GF-D8 (cell line): ENCODE measurements at regions not wholly inside any gene's neighbourhood (a gene's known extent, or its start where the extent isn't known, plus 50 kb on each side); places are given as distances from the start of the nearest gene placed in this dataset.
"Not testable (repeated sequence)": the region's sequence is repeated elsewhere in the genome, so short reads cannot be mapped to it uniquely, and the experiment has no call there.

Experiments used
- DNase-seq: peaks from one replicate; lab custom pipeline; 2025; lab: John Stamatoyannopoulos, UW

DNA sequence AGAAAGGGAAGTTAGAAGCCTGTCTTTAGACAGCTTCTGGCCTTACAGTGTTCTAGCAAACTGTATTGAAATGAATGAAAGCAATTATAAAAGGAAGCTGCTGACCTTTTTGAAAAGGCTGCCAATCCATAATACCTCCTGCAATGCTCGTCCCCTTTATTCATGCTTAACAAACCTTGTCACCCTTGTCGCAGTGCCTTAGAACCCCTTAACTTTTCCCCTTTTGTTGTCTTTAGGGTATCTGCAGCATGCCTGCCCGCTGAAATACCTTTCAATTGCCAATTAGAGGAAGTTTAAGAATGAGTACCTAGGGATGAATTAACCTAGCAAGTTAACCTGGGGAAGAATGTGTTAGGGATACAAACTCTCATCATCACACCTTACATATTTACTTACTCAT lies 731.2 kb downstream of the RERGL start:
- DNase-seq: no peak

DNA sequence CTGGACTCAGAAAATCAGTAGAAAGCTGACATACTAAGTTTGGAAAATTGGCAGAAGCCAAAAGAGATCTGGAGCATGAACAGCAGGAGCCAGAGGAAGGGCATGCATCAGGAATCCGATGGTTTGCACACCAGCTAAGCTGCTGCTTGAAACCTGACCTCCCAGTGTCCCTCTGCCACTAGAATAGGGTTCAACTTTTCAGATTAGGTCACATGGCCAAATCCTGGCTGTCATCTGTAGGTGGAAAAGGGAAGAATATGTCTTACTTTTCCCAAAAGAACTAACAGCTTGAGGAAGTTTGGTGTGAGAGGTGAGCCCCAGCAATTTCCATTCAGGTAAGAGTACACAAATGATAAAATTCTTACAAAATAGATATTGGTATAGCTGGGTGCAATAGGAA lies 732.6 kb downstream of the RERGL start:
- no peak for DNase-seq

DNA sequence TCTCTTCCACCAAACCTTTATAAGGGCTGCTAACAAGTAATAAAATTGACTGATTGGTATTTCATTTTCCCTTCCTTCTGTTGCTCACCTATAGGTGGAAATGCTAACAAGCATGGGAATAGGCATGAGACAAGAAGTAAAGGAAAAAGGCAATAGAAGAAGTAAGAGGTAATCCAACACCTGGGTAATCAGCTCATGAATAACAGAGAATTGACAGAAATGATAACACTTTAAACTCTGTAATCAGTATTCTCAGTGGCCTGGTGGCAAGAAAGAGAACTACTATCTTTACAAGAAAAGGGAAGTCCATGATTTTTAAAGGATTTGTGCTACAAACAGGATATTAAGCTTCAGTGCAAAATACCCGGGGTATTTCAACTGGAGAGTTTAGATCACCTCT lies 737.8 kb downstream of the RERGL start:
- DNase-seq: no peak

DNA sequence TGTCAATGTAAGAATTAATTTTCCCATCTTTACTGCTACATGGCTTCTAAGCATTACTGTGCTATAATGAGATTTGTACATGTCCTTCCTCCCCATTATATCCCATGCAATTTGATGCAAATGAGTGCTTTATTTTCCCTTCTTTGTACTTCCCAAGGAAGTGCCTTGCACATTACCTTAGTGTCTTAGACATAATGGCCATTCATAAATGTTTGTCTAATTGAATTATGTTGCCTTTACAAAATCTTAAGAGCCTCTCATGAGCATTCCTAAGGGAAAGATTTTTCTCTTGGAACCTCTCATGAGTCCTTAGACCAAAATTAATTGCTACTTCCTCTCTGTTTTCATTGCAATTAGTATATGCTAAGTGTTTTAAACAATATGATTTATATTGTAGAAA lies 741.7 kb downstream of the RERGL start:
- no peak for DNase-seq

DNA sequence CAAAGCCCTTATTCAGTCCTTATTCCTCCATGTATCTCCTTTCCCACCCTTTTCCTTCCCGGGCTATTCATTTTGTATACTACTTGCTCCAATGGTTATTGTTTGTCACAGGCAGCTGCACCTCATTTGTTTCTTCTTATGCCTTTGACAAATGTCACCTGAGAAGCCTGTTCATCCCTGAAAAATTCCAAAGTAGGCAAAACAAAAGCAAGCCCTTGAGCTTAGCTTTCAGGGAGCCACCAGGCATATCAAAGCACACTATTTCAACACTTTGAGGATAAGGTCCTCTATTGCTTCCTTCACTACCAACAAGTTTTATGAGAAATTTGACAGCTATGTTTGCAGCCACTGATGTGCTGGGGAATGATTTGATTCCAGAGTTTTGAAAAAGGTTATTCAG lies 738.7 kb upstream of the LMO3 start:
- no peak for DNase-seq

DNA sequence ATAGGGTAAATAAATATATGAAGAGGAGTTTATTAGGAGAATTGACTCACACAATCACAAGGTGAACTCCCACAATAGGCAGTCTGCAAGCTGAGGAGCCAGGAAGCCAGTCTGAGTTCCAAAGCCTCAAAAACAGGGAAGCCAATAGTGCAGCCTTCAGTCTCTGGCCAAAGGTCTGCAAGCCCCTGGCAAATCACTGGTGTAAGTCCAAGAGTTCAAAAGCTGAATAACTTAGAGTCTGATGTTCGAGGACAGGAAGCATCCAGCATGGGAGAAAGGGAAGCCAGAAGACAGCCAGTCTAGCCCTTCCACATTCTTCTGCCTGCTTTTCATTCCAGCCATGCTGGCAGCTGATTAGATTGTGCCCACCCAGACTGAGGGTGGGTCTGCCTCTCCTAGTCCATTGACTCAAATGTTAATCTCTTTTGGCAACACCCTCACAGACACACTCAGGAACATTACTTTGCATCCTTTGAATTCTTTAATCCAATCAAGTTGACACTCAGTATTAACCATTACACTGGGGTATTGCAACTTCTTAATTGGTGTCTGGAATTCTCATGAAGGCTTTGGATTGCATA lies 736.5 kb upstream of the LMO3 start:
- no peak for DNase-seq

DNA sequence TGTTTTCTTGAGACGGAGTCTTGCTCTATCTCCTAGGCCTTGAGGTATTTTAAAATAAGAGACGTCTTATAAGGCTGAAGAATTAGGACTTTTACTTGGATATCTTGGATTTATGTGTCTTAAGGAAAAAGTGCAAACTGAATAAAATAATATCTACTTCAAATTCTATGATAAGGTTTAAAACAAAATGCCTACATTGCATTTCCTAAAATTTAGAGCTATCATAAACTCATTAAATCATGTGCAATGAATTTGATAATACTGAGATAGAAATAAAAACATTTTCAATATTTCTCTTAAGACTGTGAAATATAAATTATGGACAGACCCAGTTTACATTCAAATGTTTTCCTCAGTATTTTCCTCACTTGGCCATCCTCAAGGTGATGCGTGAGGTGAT lies 729.5 kb upstream of the LMO3 start:
- DNase-seq: no peak

DNA sequence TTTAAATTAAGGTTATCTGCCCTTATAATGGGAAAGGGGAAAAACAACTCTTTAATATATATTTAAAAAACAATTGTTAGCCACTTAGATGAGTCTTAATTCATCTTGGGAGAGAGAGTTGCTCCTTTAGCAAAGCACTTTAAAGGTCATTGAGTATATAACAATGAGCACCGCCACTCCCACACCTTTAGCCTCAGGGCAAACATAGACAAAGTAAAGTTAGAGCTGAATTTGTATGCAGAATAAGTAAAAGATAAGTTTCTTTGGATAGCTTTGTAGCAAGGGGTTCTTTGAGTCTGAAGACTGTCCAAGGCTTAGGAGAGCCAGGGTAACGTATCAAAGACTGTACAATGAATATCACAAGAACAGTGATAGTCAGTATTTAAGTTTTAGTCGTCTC lies 728.8 kb upstream of the LMO3 start:
- no peak for DNase-seq

DNA sequence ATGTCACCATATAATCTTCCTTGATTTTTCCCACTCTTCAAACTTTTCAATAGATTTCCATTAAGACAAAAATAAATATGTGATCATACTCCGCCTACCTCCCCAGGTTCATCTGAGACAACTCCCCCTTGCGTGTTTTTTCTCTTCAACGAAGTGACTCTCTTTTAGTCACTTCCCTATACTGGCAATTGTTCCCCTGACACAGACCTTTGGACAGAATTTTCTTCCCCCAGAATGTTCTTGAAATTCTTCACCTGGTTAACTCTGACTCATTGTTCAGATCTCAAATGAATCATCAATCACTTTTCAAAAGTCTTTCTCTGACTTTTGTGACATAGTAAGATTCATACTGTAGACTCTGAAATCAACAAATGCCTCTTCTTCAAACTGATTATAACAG lies 727.3 kb upstream of the LMO3 start:
- no peak for DNase-seq

DNA sequence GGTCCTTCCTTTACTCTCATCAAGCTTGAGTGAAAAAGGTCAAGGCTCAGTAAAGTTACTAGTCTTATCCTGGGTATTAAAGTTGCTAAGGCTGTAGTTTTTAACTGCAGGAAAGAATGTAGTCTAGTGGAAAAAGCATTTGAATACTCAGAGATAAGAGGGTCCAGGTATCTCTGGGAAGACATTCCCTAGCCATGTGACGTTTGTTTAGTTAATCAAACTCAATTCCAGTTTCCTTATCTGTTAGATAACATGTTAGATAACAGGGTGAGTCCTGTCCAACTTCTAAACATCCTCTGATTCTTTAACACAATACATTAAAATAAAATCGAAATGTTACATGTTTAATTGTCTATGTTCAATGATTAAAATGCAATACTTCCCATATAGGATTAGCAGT lies 720.7 kb upstream of the LMO3 start:
- DNase-seq: no peak

DNA sequence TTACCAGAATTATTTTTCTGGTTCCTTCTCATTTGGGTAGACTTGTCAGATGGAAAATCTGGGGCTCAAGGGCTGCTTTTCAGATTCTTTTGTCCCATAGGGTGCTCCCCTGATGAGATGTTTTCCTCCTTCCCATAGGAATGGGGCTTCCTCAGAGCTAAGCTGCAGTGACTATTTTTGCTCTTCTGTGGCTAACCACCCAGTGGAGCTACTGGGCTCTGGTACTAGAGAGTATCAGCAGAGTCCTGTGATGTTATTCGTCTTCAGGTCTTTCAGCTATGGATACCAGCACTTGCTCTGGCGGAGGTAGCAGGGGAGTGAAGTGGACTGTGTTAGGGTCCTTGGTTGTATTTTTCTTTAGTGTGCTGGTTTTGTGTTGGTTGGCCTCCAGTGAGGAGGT lies 716.1 kb upstream of the LMO3 start:
- DNase-seq: no peak

DNA sequence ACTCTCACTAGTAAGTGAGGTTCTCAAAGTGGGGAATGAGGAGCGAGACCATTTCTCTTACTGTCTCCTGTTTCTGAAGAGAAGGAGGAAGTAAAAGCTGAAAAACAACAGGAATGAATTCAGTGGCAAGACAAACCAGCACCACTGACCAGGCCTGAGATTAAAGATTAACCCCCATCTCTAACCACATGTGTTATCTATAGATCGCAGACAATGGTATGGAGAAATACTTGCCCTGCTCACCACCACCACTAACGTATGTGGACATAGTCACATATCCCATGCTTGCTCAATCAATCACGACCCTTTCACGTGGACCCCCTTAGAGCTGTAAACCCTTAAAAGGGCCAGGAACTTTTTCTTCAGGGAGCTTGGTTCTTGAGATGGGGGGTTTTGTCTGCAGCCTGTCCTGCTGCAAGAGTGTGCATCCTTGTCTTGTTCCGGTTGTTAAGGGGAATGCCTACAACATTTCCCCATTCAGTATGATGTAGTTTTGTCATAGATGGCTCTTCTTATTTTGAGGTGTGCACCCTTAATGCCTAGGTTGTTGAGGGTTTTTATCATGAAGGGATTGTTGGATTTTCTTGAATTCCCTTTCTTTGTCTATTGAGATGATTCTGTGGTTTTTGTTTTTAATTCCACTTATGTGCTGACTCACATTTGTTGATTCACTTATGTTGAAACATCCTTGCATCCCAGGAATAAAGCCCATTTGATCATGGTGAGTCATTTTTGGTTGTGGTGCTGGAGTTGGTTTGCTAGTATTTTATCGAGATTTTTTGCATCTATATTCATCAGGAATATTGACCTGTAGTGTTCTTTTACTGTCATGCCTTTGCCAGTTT lies 698.8 kb upstream of the LMO3 start:
- DNase-seq: no peak

DNA sequence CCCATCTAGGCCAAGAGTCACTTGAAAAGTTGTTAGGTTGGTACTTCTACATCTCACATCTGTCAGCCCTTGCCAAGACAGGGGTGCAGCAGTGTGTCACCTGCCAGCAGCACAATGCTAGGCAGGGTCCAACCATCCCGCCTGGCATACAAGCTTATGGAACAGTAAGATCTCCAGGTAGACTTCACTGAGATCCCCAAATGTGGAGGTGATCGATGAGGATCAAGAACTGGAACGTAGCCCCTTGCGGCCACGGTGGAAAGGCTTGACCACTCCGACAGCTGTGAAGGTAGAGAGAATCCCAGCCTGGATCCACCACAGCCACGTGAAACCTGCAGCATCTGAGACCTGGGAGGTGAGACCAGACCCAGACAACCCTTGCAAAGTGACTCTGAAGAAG lies 696.0 kb upstream of the LMO3 start:
- DNase-seq: no peak

DNA sequence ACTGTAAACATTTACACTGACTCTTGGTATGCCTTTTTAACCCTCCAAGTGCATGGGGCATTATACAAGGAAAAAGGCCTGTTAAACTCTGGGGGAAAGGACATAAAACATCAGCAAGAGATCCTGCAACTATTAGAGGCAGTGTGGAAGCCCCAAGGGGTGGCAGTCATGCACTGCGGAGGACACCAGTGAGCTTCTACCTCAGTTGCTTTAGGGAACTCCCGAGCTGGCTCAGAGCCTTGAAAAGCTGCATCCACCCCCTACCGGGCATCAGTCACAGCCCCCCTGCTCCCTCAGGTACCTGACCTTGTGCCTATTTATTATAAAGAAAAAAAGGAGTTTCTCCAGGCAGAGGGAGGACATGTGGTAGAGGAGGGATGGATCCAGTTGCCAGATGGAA lies 695.6 kb upstream of the LMO3 start:
- DNase-seq: no peak

DNA sequence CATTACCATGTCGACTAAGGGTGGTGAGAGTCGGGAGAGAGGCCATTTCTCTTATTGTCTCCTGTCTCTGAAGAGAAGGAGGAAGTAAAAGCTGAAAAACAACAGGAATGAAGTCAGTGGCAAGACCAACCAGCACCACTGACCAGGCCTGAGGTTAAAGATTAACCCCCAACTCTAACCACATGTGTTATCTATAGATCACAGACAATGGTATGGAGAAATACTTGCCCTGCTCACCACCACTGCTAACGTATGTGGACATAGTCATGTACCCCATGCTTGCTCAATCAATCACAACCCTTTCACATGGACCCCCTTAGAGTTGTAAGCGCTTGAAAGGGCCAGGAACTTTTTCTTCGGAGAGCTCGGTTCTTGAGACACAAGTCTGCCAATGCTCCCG lies 690.9 kb upstream of the LMO3 start:
- no peak for DNase-seq

DNA sequence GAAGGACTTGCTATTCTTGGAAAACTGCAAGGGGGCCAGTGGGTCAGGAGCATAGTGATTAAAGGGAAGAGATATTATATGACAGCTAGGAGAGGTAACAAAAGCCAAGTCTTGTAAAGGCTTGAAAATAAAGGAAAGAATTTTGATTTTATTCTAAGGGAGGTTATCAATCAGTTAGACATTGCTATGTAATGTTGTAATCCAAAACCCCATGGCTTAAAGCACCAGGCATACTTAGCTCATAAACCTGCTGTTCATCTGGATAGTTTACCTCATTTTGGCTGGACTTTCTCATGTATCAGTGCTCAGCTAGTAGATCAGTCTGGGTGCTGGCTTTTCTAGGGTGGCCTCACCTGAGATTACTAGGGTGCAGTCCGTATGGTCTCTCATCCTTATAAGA lies 680.9 kb upstream of the LMO3 start:
- no peak for DNase-seq

DNA sequence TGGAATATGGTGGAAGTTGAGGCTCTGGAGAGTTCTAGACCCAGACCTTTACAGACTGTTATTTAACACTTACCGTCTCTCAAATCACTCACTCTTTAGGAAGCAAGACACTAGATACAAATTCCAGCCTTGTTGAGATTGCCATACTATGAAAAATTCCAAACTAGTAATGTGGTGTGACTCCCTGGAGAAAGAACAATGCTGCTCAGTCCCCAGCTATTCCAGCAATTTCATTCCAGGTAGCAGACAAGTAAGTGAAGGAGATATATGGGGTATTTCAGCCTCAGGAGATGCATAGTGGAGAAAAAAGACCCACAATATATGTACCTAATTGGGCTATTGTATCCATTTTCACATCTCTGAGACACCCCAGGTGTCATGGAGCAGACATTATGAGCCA lies 678.9 kb upstream of the LMO3 start:
- DNase-seq: no peak

DNA sequence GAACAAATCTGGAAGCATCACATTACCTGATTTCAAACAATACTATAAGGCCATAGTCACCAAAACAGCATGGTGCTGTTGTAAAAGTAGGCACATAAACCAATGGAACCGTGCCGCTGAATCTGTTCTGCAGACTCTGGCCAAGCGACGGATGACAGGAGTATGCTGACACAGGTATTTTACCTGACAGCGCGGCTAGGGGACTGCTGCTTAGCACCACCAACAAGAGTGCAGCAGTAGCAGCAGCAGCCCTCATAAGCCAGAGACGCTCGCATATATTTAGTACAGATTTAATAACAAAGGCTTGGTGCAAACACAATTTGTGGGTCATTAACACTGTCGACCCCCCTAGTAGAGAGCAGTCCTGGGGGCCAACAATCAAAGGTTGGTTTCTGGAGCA lies 677.6 kb upstream of the LMO3 start:
- DNase-seq: no peak

DNA sequence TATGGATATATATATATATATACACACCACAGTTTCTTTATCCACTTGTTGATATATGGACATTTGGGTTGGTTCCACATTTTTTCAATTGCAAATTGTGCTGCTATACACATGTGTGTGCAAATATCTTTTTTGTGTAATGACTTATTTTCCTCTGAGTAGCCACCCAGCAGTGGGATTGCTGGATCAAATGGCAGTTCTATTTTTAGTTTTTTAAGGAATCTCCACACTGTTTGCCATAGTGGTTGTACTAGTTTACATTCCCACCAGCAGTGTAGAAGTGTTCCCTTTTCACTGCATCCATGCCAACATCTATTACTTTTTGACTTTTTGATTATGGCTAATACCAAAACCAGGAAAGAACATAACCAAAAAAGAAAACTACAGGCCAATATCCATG lies 676.2 kb upstream of the LMO3 start:
- not testable (repeated sequence) for DNase-seq

DNA sequence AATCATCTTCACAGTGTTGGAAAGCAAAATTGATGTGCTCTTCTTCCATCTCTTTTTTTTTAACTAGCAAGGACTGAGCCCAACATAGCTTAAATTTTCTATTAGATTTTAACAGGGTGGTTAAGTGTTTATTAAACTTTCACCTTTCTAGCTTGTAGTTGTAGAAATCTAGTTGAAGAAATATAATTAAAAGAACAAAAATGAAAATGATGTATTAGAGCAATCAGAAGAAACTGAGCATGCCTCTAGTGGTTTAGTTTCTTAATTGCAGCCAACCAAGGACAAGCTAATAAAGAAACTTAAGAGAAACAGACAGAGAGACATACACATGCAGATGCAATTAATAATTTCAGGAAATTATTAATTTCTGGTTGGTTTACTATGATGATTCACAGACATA lies 673.0 kb upstream of the LMO3 start:
- DNase-seq: no peak

DNA sequence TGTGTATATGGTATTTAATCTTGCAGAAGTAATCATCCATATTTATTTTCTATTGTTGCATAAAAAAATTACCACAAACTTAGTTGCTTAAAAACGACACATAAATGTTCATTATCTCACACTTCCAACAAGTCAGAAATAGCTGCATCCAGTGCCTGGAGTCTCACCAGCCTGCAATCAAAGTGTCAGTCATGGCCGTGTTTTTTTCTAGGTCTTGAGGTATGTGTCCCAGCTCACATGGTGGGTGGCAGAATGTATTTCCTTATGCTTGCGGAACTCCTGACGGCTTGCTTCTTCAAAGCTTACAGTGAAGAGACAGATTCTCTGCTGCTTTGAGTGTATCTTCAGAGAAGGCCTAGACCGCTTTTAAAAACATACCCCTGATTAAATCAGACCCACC lies 670.2 kb upstream of the LMO3 start:
- DNase-seq: no peak

DNA sequence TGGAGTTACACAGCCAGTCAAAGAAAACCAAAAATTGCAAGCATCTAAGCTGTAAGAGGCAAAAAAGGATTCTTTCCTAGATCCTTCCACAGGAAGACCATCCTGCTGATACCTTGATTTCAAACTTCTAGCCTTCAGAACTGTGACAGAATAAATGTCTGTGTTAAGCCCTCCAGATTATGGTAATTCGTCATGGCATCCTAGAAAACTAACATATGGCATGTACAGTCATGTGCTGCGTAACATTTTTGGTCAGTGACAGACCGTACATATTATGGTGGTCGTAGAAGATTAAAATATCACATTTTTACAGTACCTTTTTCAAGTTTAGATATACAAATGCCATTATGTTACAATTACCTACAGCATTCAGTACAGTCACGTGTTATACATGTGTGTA lies 660.9 kb upstream of the LMO3 start:
- no peak for DNase-seq

DNA sequence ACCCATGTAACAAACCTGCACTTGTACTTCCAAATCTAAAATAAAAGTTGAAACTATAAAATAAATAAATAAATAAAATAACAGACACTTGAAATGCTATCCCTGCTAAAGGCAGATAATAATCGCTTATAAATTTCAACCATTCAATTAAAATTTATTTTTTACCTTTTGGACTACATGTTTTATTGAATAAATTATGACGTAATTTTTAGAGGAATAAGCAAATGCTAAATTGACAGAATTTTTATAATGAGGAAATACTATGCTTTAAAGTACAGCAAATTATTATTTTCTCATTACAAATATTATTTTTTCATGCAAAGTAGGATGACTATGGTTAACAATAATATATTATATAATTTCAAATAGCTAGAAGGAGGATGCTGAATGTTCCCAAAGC lies 658.6 kb upstream of the LMO3 start:
- DNase-seq: no peak

DNA sequence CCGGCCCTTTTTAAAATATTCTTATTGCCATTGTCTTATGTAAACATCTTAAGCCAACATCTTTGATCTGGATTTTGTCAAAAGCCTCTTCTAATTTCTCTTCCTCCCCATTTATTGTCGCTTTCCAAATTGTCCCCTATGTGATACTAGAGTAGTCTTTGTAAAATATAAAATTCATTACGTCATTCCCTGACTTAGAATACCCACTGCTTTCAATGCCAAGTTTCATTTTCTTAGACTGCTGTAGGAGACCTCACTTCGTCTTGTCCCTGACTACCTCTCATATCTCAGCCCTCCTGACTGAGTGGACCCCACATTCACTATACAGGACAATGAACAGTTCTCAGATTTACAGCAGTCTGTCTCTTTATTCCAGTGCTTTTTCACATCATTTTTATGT lies 633.9 kb upstream of the LMO3 start:
- DNase-seq: no peak
